ENCODE measurements at regions not wholly inside any gene's neighbourhood (a gene's known extent, or its start where the extent isn't known, plus 50 kb on each side); places are given as distances from the start of the nearest gene placed in this dataset.

GRCh38 chr2:161571051-161571429 lies 53.2 kb upstream of the SLC4A10 start:
- Histone ChIP-seq H2BK20ac (ENCODE audit: low read depth, low read length) (no peak overlapping the region), H2AK9ac (replicated peaks; ENCODE audit: low read depth, low read length, poor library complexity) (no peak overlapping the region), H2BK15ac (ENCODE audit: low read depth, low read length) (no peak overlapping the region), H2BK5ac (ENCODE audit: low read depth, low read length, poor library complexity, severe bottlenecking) (no peak overlapping the region), H3K79me1 (ENCODE audit: low read depth in 1 of 2, low read length in 2 of 2) (no peaks in the 10 kb centered on the region), H3K14ac (replicated peaks; ENCODE audit: low read depth, low read length) (no peak overlapping the region), H2AK5ac (ENCODE audit: low read depth, low read length) (no peak overlapping the region), H4K5ac (ENCODE audit: low read depth, low read length) (no peak overlapping the region), H3K23ac (ENCODE audit: low read depth, low read length) (no peak overlapping the region), H2BK120ac (ENCODE audit: low read depth, low read length) (no peak overlapping the region), H3K36me3 (ENCODE audit: control insufficient read depth, insufficient read depth, low read length) (no peaks in the 10 kb centered on the region), H3K27ac (ENCODE audit: insufficient read depth, low read length) (no peak overlapping the region), H3K18ac (ENCODE audit: low read depth, low read length) (no peak overlapping the region), H4K20me1 (ENCODE audit: insufficient read depth, low read length) (no peaks in the 10 kb centered on the region), H3K4me2 (ENCODE audit: low read depth, low read length) (no peak overlapping the region), H3K27me3 (ENCODE audit: control insufficient read depth, insufficient read depth, low read length) (no peaks in the 10 kb centered on the region), H3K4me1 (ENCODE audit: control insufficient read depth, insufficient read depth, low read length) (no peaks in the 10 kb centered on the region), H3K9me1 (ENCODE audit: insufficient read depth, low read length) (no peaks in the 10 kb centered on the region), H4K91ac (ENCODE audit: insufficient read depth, low read depth, low read length) (no peak overlapping the region), H2AFZ (replicated peaks; ENCODE audit: low read length, poor library complexity) (no peak overlapping the region), H3K9ac (ENCODE audit: low read depth, low read length) (no peak overlapping the region), H3K4ac (ENCODE audit: low read depth, low read length) (no peak overlapping the region), H4K8ac (ENCODE audit: low read depth in 2 of 2, low read length in 2 of 2) (no peak overlapping the region), H3K9me3 (ENCODE audit: control insufficient read depth, insufficient read depth, low read length) (no peaks in the 10 kb centered on the region), H3K4me3 (ENCODE audit: insufficient read depth, low read depth, low read length) (no peak overlapping the region), H3K56ac (ENCODE audit: extremely low read depth, insufficient read depth, low read length) (no peak overlapping the region)
- no peak for ATAC-seq (ENCODE audit: low read depth)
- intact Hi-C loops (cut with micrococcal nuclease), result no loop called here
- dilution Hi-C loops (cut with HindIII; ENCODE audit: low sequenced_read_pairs, unreplicated experiment), result no loop called here
- no TSS peak for BruUV-seq (replicated peaks)
- WGBS, 2 experiments (ENCODE audit: extremely low coverage in 2 of 2, insufficient read length in 1 of 2), result no CpG with 5 or more reads among the region's 1 CpG
- no peak for DNase-seq
- POLR2A ChIA-PET (ENCODE audit: unreplicated experiment), result interaction anchor here (0.6 kb wide), 1 partner anchor 383 kb away, joined by 5 read pairs; no protein-coding TSS in a partner anchor
- CTCF ChIA-PET, result interaction anchor here (0.6 kb wide), 1 partner anchor 62 kb away, joined by 4 read pairs; no protein-coding TSS in a partner anchor
- in situ Hi-C loops (cut with MboI; ENCODE audit: low sequenced_read_pairs), result no loop called here
- TF ChIP-seq ELK1 (IDR thresholded peaks at IDR 0.05; ENCODE audit: borderline replicate concordance, low read depth, low read length) (no peak), SMC3 (IDR thresholded peaks at IDR 0.05; ENCODE audit: low read depth, low read length) (no peak), RAD21 (IDR thresholded peaks at IDR 0.05; ENCODE audit: low read length) (no peak), FOS (IDR thresholded peaks at IDR 0.05; ENCODE audit: low read depth, low read length) (no peak), MAFK (IDR thresholded peaks at IDR 0.05; ENCODE audit: low read depth, low read length) (no peak), POLR2A (IDR thresholded peaks at IDR 0.05; ENCODE audit: low read depth, low read length) (no peak), RFX5 (IDR thresholded peaks at IDR 0.05; ENCODE audit: low read depth, low read length) (no peak), CEBPB (IDR thresholded peaks at IDR 0.05; ENCODE audit: low read depth, low read length) (no peak), MXI1 (IDR thresholded peaks at IDR 0.05; ENCODE audit: borderline replicate concordance, low read depth, low read length) (no peak), RCOR1 (IDR thresholded peaks at IDR 0.05; ENCODE audit: insufficient replicate concordance, low read length) (no peak), MAZ (IDR thresholded peaks at IDR 0.05; ENCODE audit: borderline replicate concordance, low read depth, low read length) (no peak), BHLHE40 (IDR thresholded peaks at IDR 0.05; ENCODE audit: low read depth, low read length) (no peak), CHD1 (IDR thresholded peaks at IDR 0.05; ENCODE audit: low read depth, low read length) (no peak), CTCF (conservative IDR thresholded peaks at IDR 0.05; ENCODE audit: low read depth, low read length) (no peak), NFE2L2 (IDR thresholded peaks at IDR 0.05; ENCODE audit: low read depth, low read length) (no peak)
- TF ChIP-seq, protein P1, sequence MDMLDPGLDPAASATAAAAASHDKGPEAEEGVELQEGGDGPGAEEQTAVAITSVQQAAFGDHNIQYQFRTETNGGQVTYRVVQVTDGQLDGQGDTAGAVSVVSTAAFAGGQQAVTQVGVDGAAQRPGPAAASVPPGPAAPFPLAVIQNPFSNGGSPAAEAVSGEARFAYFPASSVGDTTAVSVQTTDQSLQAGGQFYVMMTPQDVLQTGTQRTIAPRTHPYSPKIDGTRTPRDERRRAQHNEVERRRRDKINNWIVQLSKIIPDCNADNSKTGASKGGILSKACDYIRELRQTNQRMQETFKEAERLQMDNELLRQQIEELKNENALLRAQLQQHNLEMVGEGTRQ (IDR thresholded peaks at IDR 0.05; ENCODE audit: low read depth, low read length), result no peak
